ENCODE measurements at regions not wholly inside any gene's neighbourhood (a gene's known extent, or its start where the extent isn't known, plus 50 kb on each side); places are given as distances from the start of the nearest gene placed in this dataset.
"Not testable (repeated sequence)": the region's sequence is repeated elsewhere in the genome, so short reads cannot be mapped to it uniquely, and the experiment has no call there.

DNA sequence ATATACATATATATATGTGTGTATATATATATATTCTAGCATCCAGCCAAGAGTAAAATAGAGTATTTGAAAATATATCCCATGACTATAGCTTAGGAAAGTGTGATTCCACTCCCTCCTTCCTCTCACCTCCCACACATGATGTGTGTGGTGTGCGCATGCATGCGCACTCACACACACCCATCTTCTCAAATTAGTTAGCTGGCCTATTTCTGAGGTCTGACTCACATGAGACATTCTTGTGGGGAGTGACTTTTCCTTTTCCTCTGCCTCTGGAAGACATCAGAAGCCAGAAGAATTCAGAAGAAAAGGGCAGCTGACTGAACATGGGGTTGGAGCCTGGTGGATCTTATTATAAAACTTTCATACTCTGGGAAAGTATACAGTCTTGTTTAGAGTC is 793.5 kb upstream of the ZNF722 start:
- intact Hi-C loops (cut with micrococcal nuclease): no loop called here
- no peak for DNase-seq
- Mint-ChIP-seq H3K9me3 (peaks cover 30% of the 10 kb centered on the region), H3K4me3 (no peak overlapping the region), H3K27me3 (no peaks in the 10 kb centered on the region), H3K27ac (no peak overlapping the region), H3K36me3 (ENCODE audit: low read depth) (no peaks in the 10 kb centered on the region), H3K4me1 (no peaks in the 10 kb centered on the region)

- not testable (repeated sequence) for H3K27ac Mint-ChIP-seq
These were observed 765.5 kb upstream of the ZNF722 start for GRCh38 chr7:63233101-63233500.

GRCh38 chr7:63233881-63234280 is 764.8 kb upstream of the ZNF722 start:
- peaks cover 2% of the 10 kb centered on the region for H3K9me3 Mint-ChIP-seq
- no peaks in the 10 kb centered on the region for H3K36me3 Mint-ChIP-seq (ENCODE audit: low read depth)
- no peak overlapping the region for H3K4me3 Mint-ChIP-seq
- DNase-seq: peak; percentile 29
- no peaks in the 10 kb centered on the region for H3K4me1 Mint-ChIP-seq
- no peak overlapping the region for H3K27ac Mint-ChIP-seq
- H3K27me3 Mint-ChIP-seq: no peaks in the 10 kb centered on the region
- intact Hi-C loops (cut with micrococcal nuclease): no loop called here

More at GRCh38 chr7:63233101-63233500, 765.5 kb upstream of the ZNF722 start:
- H3K4me1 Mint-ChIP-seq; H3K9me3 Mint-ChIP-seq; H3K27me3 Mint-ChIP-seq; intact Hi-C loops (cut with micrococcal nuclease); H3K36me3 Mint-ChIP-seq (ENCODE audit: low read depth); H3K4me3 Mint-ChIP-seq: not testable (repeated sequence)
- DNase-seq: peak; percentile 29
